ENCODE measurements at regions not wholly inside any gene's neighbourhood (a gene's known extent, or its start where the extent isn't known, plus 50 kb on each side); places are given as distances from the start of the nearest gene placed in this dataset.

GRCh38 chr4:128524311-128524710 is 236.7 kb upstream of the PGRMC2 start:
- no peak for DNase-seq (ENCODE audit: low read depth, low spot score)
- no peak overlapping the region; the same call in 1 of the 2 replicates for H3K27ac ChIP-seq (ENCODE audit: low read length)
- H3K27me3 ChIP-seq (ENCODE audit: control insufficient read depth, insufficient read depth, low read length), result no peaks in the 10 kb centered on the region
- intact Hi-C loops (cut with micrococcal nuclease; ENCODE audit: unreplicated experiment) (no loop called here), in situ Hi-C loops (cut with HindIII; ENCODE audit: low pct_unique_long_range_greater_than_20kb, low sequenced_read_pairs) (no loop called here)
- ChIA-PET POLR2A (no interaction called here), CTCF (no interaction called here)
- no peaks in the 10 kb centered on the region for H3K36me3 ChIP-seq (ENCODE audit: control insufficient read depth, insufficient read depth, low read length)
- no peak overlapping the region for H3K4me3 ChIP-seq (ENCODE audit: low read depth in 2 of 2, low read length in 2 of 2)
- ATAC-seq, result no peak
- BruUV-seq (replicated peaks), result no TSS peak
- H3K9me3 ChIP-seq (ENCODE audit: control insufficient read depth, insufficient read depth, low read depth, low read length), result no peaks in the 10 kb centered on the region
- peaks cover 9% of the 10 kb centered on the region for H3K4me1 ChIP-seq (ENCODE audit: control insufficient read depth, insufficient read depth, low read length)
- no peak for TF ChIP-seq POLR2AphosphoS5 (IDR thresholded peaks at IDR 0.05; ENCODE audit: low read depth, low read length)
- TF ChIP-seq SIN3A (IDR thresholded peaks at IDR 0.05; ENCODE audit: borderline replicate concordance, insufficient read depth, low read depth, low read length), result no peak
- no peak for TF ChIP-seq TCF7L2 (IDR thresholded peaks at IDR 0.05; ENCODE audit: low read depth, low read length)
- TF ChIP-seq CTCF (IDR thresholded peaks at IDR 0.05), result no peak
- no peak for TF ChIP-seq REST (IDR thresholded peaks at IDR 0.05; ENCODE audit: insufficient read depth in 1 of 2, low read depth in 2 of 2, low read length in 1 of 2)

- no peak for ATAC-seq
- intact Hi-C loops (cut with micrococcal nuclease; ENCODE audit: unreplicated experiment), result no loop called here
These were observed 234.1 kb upstream of the PGRMC2 start for GRCh38 chr4:128521648-128522111.

GRCh38 chr4:128521156-128521555 is 233.5 kb upstream of the PGRMC2 start:
- DNase-seq (ENCODE audit: low read depth, low spot score), result no peak
- no TSS peak for BruUV-seq (replicated peaks)
- in situ Hi-C loops (cut with HindIII; ENCODE audit: low pct_unique_long_range_greater_than_20kb, low sequenced_read_pairs), result no loop called here
- no peak for ATAC-seq
- no peak for TF ChIP-seq SIN3A (IDR thresholded peaks at IDR 0.05; ENCODE audit: borderline replicate concordance, insufficient read depth, low read depth, low read length)
- no peak for TF ChIP-seq CTCF (IDR thresholded peaks at IDR 0.05)
- TF ChIP-seq REST (IDR thresholded peaks at IDR 0.05; ENCODE audit: insufficient read depth in 1 of 2, low read depth in 2 of 2, low read length in 1 of 2), result no peak
- POLR2A ChIA-PET, result no interaction called here
- Histone ChIP-seq H3K4me1 (ENCODE audit: control insufficient read depth, insufficient read depth, low read length) (peaks cover 3% of the 10 kb centered on the region; the same call in 1 of the 2 replicates), H3K9me3 (ENCODE audit: control insufficient read depth, insufficient read depth, low read depth, low read length) (no peaks in the 10 kb centered on the region), H3K4me3 (ENCODE audit: low read depth in 2 of 2, low read length in 2 of 2) (no peak overlapping the region), H3K27ac (ENCODE audit: low read length) (no peak overlapping the region), H3K27me3 (ENCODE audit: control insufficient read depth, insufficient read depth, low read length) (no peaks in the 10 kb centered on the region), H3K36me3 (ENCODE audit: control insufficient read depth, insufficient read depth, low read length) (no peaks in the 10 kb centered on the region)
- intact Hi-C loops (cut with micrococcal nuclease; ENCODE audit: unreplicated experiment), result no loop called here
- CTCF ChIA-PET, result no interaction called here

More at GRCh38 chr4:128521648-128522111, 234.1 kb upstream of the PGRMC2 start:
- Histone ChIP-seq H3K27me3 (ENCODE audit: control insufficient read depth, insufficient read depth, low read length) (no peaks in the 10 kb centered on the region), H3K4me1 (ENCODE audit: control insufficient read depth, insufficient read depth, low read length) (peaks cover 3% of the 10 kb centered on the region; the same call in 1 of the 2 replicates), H3K27ac (ENCODE audit: low read length) (no peak overlapping the region), H3K36me3 (ENCODE audit: control insufficient read depth, insufficient read depth, low read length) (no peaks in the 10 kb centered on the region), H3K9me3 (ENCODE audit: control insufficient read depth, insufficient read depth, low read depth, low read length) (no peaks in the 10 kb centered on the region), H3K4me3 (ENCODE audit: low read depth in 2 of 2, low read length in 2 of 2) (no peak overlapping the region)
- TF ChIP-seq POLR2AphosphoS5 (IDR thresholded peaks at IDR 0.05; ENCODE audit: low read depth, low read length), result no peak
- no peak for TF ChIP-seq TCF7L2 (IDR thresholded peaks at IDR 0.05; ENCODE audit: low read depth, low read length)
- CTCF ChIA-PET, result no interaction called here
- BruUV-seq (replicated peaks), result no TSS peak
- in situ Hi-C loops (cut with HindIII; ENCODE audit: low pct_unique_long_range_greater_than_20kb, low sequenced_read_pairs), result no loop called here
- no peak for DNase-seq (ENCODE audit: low read depth, low spot score)
- POLR2A ChIA-PET, result no interaction called here
